ENCODE measurements at regions not wholly inside any gene's neighbourhood (a gene's known extent, or its start where the extent isn't known, plus 50 kb on each side); places are given as distances from the start of the nearest gene placed in this dataset.

GRCh38 chr2:30368258-30368657, 78.8 kb upstream of the LCLAT1 start:
- no peak for TF ChIP-seq POLR2A (IDR thresholded peaks at IDR 0.05; ENCODE audit: low read depth, low read length)
- TF ChIP-seq POLR2AphosphoS5 (IDR thresholded peaks at IDR 0.05; ENCODE audit: low read depth, low read length), result no peak
- TF ChIP-seq TAF1 (IDR thresholded peaks at IDR 0.05; ENCODE audit: borderline replicate concordance, low read depth, low read length), result no peak

Data from GM12892 (cell line).